Neuronal stem cell (in vitro differentiated cells): ENCODE measurements at regions not wholly inside any gene's neighbourhood (a gene's known extent, or its start where the extent isn't known, plus 50 kb on each side); places are given as distances from the start of the nearest gene placed in this dataset.

Experiments used
- DNase-seq: peaks from one replicate; pipeline ENCODE4 v3.0.0-alpha.2; 2013; ENCODE audit warnings: low spot score
- H2AFZ ChIP-seq: one replicate; pipeline ENCODE4 v1.6.1; 2013; ENCODE audit warnings: mild to moderate bottlenecking, low read length, inconsistent platforms
- H2AK5ac ChIP-seq: 2 replicates; pipeline ENCODE4 v1.6.1; 2013; ENCODE audit warnings: low read depth, mild to moderate bottlenecking, inconsistent platforms, low read length, moderate library complexity, mixed read lengths
- H2BK120ac ChIP-seq: 2 replicates; pipeline ENCODE4 v1.6.1; 2013; ENCODE audit warnings: low read depth, mild to moderate bottlenecking, inconsistent platforms, low read length, moderate library complexity, mixed read lengths
- H2BK12ac ChIP-seq: one replicate; pipeline ENCODE4 v1.6.1; 2013; ENCODE audit warnings: low read length, inconsistent platforms
- H2BK15ac ChIP-seq: 2 replicates; pipeline ENCODE4 v1.6.1; 2013; ENCODE audit warnings: mild to moderate bottlenecking, low read length, inconsistent platforms, mixed read lengths
- H2BK5ac ChIP-seq: one replicate; pipeline ENCODE4 v1.6.1; 2013; ENCODE audit warnings: inconsistent platforms, mild to moderate bottlenecking, low read length, moderate library complexity
- H3K14ac ChIP-seq: one replicate; pipeline ENCODE4 v1.6.1; 2013; ENCODE audit warnings: low read length, inconsistent platforms
- H3K18ac ChIP-seq: 2 replicates; pipeline ENCODE4 v1.6.1; 2013; ENCODE audit warnings: low read length, inconsistent platforms
- H3K23ac ChIP-seq: 2 replicates; pipeline ENCODE4 v1.6.1; 2013; ENCODE audit warnings: low read depth, mild to moderate bottlenecking, mixed read lengths, low read length, inconsistent platforms; ENCODE audit not compliant: poor library complexity
- H3K27ac ChIP-seq: replicated peaks from 3 replicates; pipeline ENCODE4 v1.5.1; 2013; ENCODE audit warnings: low read length, inconsistent platforms
- H3K27me3 ChIP-seq, 3 experiments: 2 replicates each; pipeline ENCODE4 v1.6.1; 2013; ENCODE audit warnings: low read length in 3 of 3, mild to moderate bottlenecking in 2 of 3, inconsistent platforms in 1 of 3, low read depth in 1 of 3, mixed read lengths in 1 of 3, moderate library complexity in 1 of 3; ENCODE audit not compliant: control insufficient read depth in 3 of 3, insufficient read depth in 3 of 3
- H3K36me3 ChIP-seq, 2 donors: replicated peaks in 1 of 2; 2 replicates each; pipeline ENCODE4 v1.6.1; 2013; ENCODE audit warnings: low read length in 2 of 2; ENCODE audit not compliant: control insufficient read depth in 2 of 2, insufficient read depth in 2 of 2
- H3K4ac ChIP-seq: 2 replicates; pipeline ENCODE4 v1.6.1; 2013; ENCODE audit warnings: inconsistent platforms, mild to moderate bottlenecking, low read length, moderate library complexity
- H3K4me1 ChIP-seq, 2 donors: 1 replicate in 1 of 2; 2 replicates in 1 of 2; pipeline ENCODE4 v1.6.1; 2013; ENCODE audit warnings: low read length in 2 of 2, low read depth in 1 of 2; ENCODE audit not compliant: control insufficient read depth in 2 of 2, insufficient read depth in 1 of 2
- H3K4me2 ChIP-seq: one replicate; pipeline ENCODE4 v1.6.1; 2013; ENCODE audit warnings: mild to moderate bottlenecking, low read length, inconsistent platforms; ENCODE audit not compliant: insufficient read depth, poor library complexity, severe bottlenecking
- H3K4me3 ChIP-seq, 2 donors: 2 replicates each; pipeline ENCODE4 v1.5.1; 2013; ENCODE audit warnings: low read length in 2 of 2, mild to moderate bottlenecking in 2 of 2, inconsistent platforms in 1 of 2, moderate library complexity in 1 of 2
- H3K79me1 ChIP-seq: one replicate; pipeline ENCODE4 v1.6.1; 2013; ENCODE audit warnings: low read depth, mild to moderate bottlenecking, inconsistent platforms, low read length, moderate library complexity
- H3K9ac ChIP-seq: one replicate; pipeline ENCODE4 v1.6.1; 2013; ENCODE audit warnings: mild to moderate bottlenecking, low read depth, low read length, inconsistent platforms; ENCODE audit not compliant: poor library complexity
- H3K9me3 ChIP-seq, 2 donors: replicated peaks in 1 of 2; 2 replicates each; pipeline versions ENCODE3 to v1.6.1; 2013; ENCODE audit warnings: low read length in 2 of 2, mild to moderate bottlenecking in 2 of 2, inconsistent platforms in 1 of 2, low read depth in 1 of 2, mixed read lengths in 1 of 2, moderate library complexity in 1 of 2; ENCODE audit not compliant: control insufficient read depth in 2 of 2, insufficient read depth in 1 of 2
- H4K8ac ChIP-seq: one replicate; pipeline ENCODE4 v1.6.1; 2013; ENCODE audit warnings: low read depth, mild to moderate bottlenecking, inconsistent platforms, low read length, moderate library complexity
- H4K91ac ChIP-seq: one replicate; pipeline ENCODE4 v1.6.1; 2013; ENCODE audit warnings: low read length, low read depth, mild to moderate bottlenecking, inconsistent platforms; ENCODE audit not compliant: poor library complexity
- WGBS, 2 donors: extraction: QIAGEN DNeasy Blood & Tissue Kit; methylation state at CpG; one replicate each; pipeline ENCODE4 v1.1.7; 2013; ENCODE audit warnings: missing lambda C conversion rate in 2 of 2, mixed read lengths in 1 of 2; ENCODE audit not compliant: insufficient read length in 2 of 2, insufficient replicate concordance in 1 of 2; ENCODE audit errors: extremely low coverage in 2 of 2; 5-methylcytosine and 5-hydroxymethylcytosine counted together

GRCh38 chr7:52616552-52616951, 418.9 kb upstream of the POM121L12 start:
- WGBS, 2 donors, result no CpG with 5 or more reads among the region's 2 CpGs
- Histone ChIP-seq H4K91ac (no peak overlapping the region), H3K14ac (no peak overlapping the region), H2BK12ac (no peak overlapping the region), H2BK5ac (no peak overlapping the region), H3K36me3 (no peaks in the 10 kb centered on the region), H4K8ac (no peak overlapping the region), H2AFZ (no peak overlapping the region), H3K4me1 (no peaks in the 10 kb centered on the region), H3K4ac (no peak overlapping the region), H3K27ac (no peak overlapping the region), H3K9me3 (no peaks in the 10 kb centered on the region), H2BK120ac (no peak overlapping the region), H3K27me3 (no peaks in the 10 kb centered on the region), H3K9ac (no peak overlapping the region), H3K18ac (no peak overlapping the region), H3K4me3 (no peak overlapping the region), H3K4me2 (no peak overlapping the region), H2BK15ac (no peak overlapping the region), H2AK5ac (no peak overlapping the region), H3K79me1 (no peaks in the 10 kb centered on the region), H3K23ac (no peak overlapping the region)
- DNase-seq, result no peak

GRCh38 chr7:52615021-52615695, 420.3 kb upstream of the POM121L12 start:
- Histone ChIP-seq H3K14ac (no peak overlapping the region), H2AFZ (no peak overlapping the region), H3K36me3 (no peaks in the 10 kb centered on the region), H3K27ac (no peak overlapping the region), H2BK15ac (no peak overlapping the region), H3K23ac (no peak overlapping the region), H2BK12ac (no peak overlapping the region), H4K91ac (no peak overlapping the region), H3K4me3 (no peak overlapping the region), H2AK5ac (no peak overlapping the region), H3K18ac (no peak overlapping the region), H3K27me3 (no peaks in the 10 kb centered on the region), H2BK120ac (no peak overlapping the region), H2BK5ac (no peak overlapping the region), H3K9ac (no peak overlapping the region), H3K79me1 (no peaks in the 10 kb centered on the region), H3K9me3 (peaks cover 0 to 2% of the 10 kb centered on the region in 2 donors), H3K4me1 (no peaks in the 10 kb centered on the region), H4K8ac (no peak overlapping the region), H3K4ac (no peak overlapping the region), H3K4me2 (no peak overlapping the region)
- DNase-seq, result no peak
- WGBS, 2 donors, result no CpG with 5 or more reads among the region's 2 CpGs

- H2AK5ac ChIP-seq, result no peak overlapping the region
- H3K79me1 ChIP-seq, result no peaks in the 10 kb centered on the region
- H3K4me3 ChIP-seq, result no peak overlapping the region
- no peak overlapping the region for H2BK15ac ChIP-seq
- no peak overlapping the region for H3K23ac ChIP-seq
- no peaks in the 10 kb centered on the region for H3K36me3 ChIP-seq
- peak overlapping the region; percentile 34 for H2AFZ ChIP-seq
- no peak overlapping the region for H2BK12ac ChIP-seq
- H3K27me3 ChIP-seq, result no peaks in the 10 kb centered on the region
- H3K9me3 ChIP-seq, result peaks cover 4% of the 10 kb centered on the region in 2 donors
- H4K8ac ChIP-seq, result no peak overlapping the region
- H3K4me1 ChIP-seq, result no peaks in the 10 kb centered on the region
- no peak overlapping the region for H2BK120ac ChIP-seq
- WGBS, 2 donors, result no CpG with 5 or more reads among the region's 6 CpGs
- H2BK5ac ChIP-seq, result no peak overlapping the region
- no peak overlapping the region for H3K4ac ChIP-seq
- no peak overlapping the region for H3K18ac ChIP-seq
- no peak overlapping the region for H3K4me2 ChIP-seq
- no peak overlapping the region for H4K91ac ChIP-seq
- H3K27ac ChIP-seq, result no peak overlapping the region
- no peak for DNase-seq
- H3K9ac ChIP-seq, result no peak overlapping the region
- no peak overlapping the region for H3K14ac ChIP-seq
Observed at GRCh38 chr7:52609511-52609910, 425.9 kb upstream of the POM121L12 start.

GRCh38 chr7:52592698-52593097, 442.7 kb upstream of the POM121L12 start:
- Histone ChIP-seq H3K4me2 (no peak overlapping the region), H2AK5ac (no peak overlapping the region), H2BK5ac (no peak overlapping the region), H3K27me3 (no peaks in the 10 kb centered on the region), H2AFZ (no peak overlapping the region), H2BK120ac (no peak overlapping the region), H3K9me3 (peaks cover 0 to 14% of the 10 kb centered on the region in 2 donors), H2BK12ac (no peak overlapping the region), H3K14ac (no peak overlapping the region), H3K36me3 (no peaks in the 10 kb centered on the region), H2BK15ac (no peak overlapping the region), H3K4ac (no peak overlapping the region), H3K79me1 (no peaks in the 10 kb centered on the region), H3K9ac (no peak overlapping the region), H3K27ac (no peak overlapping the region), H3K18ac (no peak overlapping the region), H3K4me1 (peaks cover 0 to 10% of the 10 kb centered on the region in 2 donors), H4K91ac (no peak overlapping the region), H3K4me3 (no peak overlapping the region), H3K23ac (no peak overlapping the region), H4K8ac (no peak overlapping the region)
- no peak for DNase-seq
- no CpG with 5 or more reads among the region's 3 CpGs for WGBS, 2 donors
